RPMI8226 (cell line): ENCODE measurements at regions not wholly inside any gene's neighbourhood (a gene's known extent, or its start where the extent isn't known, plus 50 kb on each side); places are given as distances from the start of the nearest gene placed in this dataset.
"Not testable (repeated sequence)": the region's sequence is repeated elsewhere in the genome, so short reads cannot be mapped to it uniquely, and the experiment has no call there.

ENCODE experiments used
- DNase-seq: peaks from one replicate; pipeline ENCODE4 v3.0.0-alpha.2; 2015

DNA sequence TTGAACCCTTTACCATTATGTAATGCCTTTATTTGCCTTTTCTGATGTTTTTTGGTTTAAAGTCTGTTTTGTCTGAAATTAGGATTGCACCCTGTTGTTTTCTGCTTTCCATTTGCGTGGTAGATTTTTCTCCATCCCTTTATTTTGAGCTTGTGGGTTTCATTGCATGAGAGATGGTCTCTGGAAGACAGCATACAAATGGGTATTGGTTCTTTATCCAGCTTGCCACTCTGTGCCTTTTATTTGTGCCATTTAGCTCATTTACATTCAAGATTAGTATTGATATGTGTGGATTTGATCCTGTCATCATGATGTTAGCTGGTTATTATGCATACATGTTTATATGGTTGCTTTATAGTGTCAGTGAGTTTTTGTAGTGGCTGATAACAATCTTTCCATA, 318.7 kb upstream of the PPP2R3A start:
- DNase-seq = no peak

DNA sequence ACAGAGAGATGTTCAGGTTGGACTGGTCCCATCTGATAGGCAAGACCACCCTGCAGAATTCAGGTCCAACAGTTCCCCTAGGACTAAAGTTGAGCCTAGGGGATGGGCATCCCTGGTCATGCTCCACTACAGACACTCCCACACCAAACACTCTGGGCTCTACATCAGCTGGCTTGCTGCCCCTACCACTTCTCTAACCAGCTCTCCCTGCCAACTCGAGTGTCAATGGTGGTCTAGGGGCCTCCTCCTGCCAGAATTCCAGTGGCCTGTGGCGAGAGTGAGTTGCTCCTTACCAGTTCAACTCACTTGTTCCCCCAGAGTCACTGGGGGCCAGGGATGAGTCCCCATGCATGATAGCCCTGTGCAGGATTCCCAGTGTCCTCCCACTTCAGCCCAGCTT, 316.2 kb upstream of the PPP2R3A start:
- no peak for DNase-seq

DNA sequence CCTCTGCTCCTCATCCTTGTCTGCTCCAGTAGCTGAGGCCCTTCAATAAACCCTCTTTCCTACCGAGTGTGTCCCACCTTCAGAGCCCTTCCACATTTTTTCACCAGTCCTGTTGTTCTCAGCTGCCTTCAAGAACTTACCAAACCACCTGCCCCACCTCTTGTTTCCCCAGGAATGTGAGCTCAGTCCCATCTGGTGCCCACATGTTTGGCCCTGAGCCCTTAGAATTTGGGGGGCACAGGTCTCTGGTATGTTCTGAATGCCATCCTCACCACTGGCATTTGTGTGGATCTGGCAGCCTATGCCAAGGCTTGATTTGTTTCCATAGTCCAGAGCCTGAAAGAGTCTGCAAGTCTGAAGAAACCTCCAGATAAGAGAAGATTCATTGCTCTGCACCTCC, 315.2 kb upstream of the PPP2R3A start:
- DNase-seq = no peak

DNA sequence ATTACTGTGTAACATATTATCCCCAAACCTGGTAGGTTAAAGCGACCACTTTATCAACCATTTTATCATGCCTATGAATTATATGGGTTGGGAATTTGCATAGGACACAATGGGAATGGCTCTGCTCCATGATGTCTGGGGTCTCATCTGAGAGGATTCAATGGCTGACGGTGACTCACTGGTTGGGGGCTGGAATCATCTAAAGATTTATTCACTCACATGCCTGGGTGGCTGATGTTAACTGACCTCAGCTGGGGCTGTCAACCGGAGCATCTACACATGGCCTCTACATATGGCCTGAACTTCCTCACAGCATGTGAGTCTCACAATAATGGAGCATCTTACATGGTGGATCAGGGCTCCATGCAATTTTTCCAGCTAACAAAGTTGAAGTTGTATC, 313.1 kb upstream of the PPP2R3A start:
- DNase-seq = no peak

DNA sequence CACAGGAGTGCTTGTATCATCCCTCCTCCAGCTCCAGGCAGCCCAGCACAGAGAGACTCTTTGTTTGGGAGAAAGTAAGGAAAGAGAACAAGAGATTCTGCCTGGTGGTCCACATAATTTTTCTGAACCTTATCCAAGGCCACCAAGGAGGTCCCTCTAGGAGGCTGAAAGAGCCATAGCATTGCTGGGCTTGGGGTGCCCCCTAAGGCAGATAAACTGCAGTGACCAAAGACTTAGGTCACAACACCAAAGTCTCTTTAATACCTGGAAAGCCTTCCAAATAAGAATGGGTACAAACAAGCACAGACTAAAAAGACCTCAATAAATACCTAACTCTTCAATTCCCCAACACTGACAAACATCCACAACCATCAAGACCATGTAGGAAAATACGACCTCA, 310.2 kb upstream of the PPP2R3A start:
- no peak for DNase-seq

DNA sequence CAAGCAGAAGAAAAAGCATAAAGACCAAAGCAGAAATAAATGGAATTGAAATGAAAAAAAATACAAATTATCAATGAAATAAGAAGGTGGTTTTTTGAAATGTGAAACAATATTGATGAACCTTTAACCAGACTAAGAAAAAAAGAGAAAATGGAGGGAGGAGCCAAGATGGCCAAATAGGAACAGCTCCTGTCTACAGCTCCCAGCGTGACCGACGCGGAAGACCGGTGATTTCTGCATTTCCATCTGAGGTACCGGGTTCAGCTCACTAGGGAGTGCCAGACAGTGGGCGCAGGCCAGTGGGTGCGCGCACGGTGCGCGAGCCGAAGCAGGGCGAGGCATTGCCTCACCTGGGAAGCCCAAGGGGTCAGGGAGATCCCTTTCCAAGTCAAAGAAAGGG, 307.1 kb upstream of the PPP2R3A start:
- DNase-seq = not testable (repeated sequence)

DNA sequence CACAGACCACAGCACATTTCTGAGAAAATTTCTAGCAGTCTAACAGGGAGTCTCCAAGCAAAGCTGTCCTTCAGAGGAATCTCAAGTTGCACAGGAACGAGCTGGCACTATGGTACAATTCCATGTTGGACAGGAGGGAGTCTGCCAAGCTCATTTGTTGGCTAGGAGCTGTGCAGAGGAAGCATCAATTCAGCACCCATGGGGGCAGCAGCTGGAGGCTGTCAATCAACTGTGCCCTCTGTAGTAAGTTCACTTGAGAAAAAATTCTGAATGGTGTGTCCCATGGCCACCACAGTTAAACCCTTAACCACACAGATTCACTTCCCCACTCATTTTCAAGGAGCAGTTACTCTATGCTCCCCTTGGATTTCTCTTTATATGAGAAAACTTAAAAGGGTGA, 298.5 kb upstream of the PPP2R3A start:
- no peak for DNase-seq

DNA sequence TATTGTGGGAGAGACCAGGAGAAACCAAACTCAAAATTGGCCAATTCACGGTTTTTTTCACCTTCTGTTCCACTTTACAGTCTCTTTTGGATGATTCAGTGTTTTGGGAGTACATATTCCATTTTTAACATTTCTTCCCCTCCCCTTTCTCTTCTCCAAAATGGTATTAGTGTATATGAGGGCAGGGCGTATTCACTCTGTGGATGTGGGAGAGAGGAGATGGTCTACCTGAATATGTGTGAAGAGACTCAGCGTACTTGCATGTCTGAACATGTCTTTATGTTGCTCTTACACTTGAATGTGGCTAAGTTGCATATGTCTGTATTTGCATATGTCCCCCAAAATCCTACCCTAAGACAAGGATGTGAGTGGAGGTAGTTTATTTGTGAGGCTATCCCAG, 291.0 kb upstream of the PPP2R3A start:
- no peak for DNase-seq

DNA sequence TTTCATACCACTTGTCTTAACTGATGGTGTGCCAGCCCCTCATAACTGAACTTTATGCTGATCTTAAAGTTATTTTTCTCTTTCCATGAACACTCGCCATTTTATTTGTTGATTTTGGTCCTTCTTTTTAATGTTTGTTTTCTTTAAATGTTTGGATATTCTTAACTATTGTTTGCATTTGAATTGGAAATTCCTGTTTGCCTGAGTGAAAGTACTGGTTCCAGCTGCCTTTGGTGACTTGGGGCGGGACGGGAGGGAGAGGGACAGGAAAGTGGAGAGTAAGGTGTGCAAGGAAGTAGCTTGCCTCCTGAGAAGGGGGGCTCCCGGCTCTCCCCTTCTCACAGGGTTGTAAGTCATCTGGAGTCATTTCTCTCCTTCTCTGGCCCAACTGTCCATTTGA, 287.1 kb upstream of the PPP2R3A start:
- no peak for DNase-seq

DNA sequence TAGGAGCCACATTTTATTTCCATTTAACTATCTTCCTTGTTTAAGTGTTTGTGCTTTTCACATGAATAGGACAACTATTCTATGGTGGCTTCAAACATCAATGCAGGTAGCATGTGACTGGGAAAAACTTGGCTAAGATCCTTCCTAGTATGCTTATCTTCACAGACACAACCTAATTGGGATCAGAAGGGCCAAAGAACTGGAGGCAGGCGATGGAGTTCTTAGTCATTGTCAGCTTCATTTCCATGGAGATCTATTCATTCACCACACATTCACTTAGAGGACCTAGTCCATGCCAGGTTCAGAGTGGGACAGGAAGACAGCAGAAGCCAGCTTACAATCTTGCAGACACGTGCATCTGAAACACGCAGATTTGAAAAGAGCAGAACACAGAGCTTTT, 277.5 kb upstream of the PPP2R3A start:
- DNase-seq = no peak

DNA sequence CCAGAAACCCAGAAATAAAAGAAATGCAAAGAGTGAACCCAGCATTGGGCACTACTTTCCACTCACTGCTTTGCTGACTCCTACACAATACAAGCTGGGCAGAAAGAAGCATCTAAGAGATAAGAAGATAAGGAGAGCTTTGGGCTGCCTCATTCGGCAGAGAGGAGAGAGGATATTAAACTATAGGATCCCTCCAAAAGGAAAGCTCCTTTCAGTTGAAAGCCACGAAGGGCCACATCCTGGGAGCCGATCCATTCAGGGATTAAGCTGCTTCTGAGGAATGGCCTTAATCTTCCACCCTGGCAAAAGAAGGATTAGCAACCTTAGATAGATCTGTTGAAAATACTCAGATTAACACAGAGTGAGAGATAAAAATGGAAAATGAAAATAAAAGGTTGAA, 274.9 kb upstream of the PPP2R3A start:
- DNase-seq = no peak

DNA sequence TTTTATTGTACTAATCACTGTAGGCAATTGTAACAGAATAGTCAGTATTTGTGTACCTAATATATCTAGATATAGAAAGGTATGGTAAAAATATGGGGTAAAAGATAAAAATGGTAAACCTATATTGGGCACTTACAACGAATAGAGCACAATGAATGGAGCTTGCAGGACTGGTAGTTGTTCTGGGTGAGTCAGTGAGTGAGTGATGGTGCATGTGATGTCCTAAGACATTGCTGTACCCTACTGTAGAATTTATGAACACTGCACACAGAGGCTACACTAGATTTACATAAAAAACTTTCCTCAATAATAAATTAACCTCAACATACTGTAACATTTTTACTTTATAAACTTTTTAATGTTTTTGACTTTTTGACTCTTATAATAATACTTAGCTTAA, 274.3 kb upstream of the PPP2R3A start:
- DNase-seq = no peak

DNA sequence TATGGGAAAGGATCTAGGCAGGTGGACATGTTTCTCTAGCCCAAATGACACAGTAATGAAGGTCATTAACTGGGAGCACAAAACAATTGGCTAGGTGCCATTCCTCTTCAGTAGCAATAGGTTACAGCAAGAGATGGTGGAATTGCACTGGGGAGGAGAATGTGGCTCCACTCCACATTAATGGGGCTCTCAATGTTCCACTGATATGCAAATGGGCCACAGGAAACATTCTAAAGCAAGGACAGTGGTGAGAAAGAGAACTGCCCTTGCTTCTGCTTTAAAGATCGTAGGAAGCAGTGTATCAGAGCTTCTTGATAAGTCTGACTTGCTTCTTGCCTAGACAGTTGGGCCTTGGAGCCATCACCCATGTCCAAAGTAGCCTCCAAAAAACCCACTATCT, 271.4 kb upstream of the PPP2R3A start:
- no peak for DNase-seq

DNA sequence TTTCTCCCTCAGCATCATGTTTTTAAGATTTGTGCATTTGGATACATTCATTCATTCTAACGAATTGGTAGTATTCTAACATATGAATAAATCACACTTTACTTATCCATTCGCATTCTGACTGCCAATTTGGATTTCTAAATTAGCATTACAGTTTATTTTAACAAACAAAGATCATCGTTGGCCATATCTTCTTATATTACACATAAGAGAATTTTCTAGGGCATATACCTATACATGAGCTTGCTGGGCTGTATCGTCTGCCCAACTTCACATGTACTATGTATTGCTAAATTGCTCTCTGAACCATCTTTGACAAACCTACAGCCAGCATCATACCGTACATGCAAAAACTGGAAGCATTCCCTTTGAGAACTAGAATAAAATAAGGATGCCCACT, 265.8 kb upstream of the PPP2R3A start:
- DNase-seq = no peak

DNA sequence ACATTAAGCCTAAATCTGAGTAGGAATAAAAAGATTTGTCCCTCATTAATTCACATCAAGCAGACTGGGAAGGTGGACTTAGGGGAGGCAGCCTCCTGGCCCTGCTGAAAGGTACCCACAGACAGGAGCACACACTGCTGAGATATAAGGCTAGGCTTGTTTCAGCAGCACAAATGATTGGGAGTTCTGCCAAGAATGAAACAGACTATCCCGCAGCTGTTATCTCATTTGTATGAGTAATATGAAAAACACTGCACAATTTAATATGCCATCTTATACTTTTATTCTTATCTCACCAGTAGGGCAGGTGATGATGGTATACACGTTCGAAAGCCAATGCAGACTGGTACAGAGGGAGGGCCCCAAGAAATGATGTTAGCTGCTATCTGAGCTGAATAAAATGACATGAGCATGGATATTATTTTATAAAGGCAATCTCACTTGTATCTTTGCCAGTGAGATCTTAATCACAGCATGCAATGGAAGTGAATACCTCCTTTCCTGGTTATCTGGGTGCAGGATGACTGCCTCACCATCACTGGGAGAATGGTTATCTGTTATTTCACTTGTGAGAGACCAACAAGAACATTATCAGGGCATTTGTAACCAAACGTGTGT, 258.7 kb upstream of the PPP2R3A start:
- no peak for DNase-seq

DNA sequence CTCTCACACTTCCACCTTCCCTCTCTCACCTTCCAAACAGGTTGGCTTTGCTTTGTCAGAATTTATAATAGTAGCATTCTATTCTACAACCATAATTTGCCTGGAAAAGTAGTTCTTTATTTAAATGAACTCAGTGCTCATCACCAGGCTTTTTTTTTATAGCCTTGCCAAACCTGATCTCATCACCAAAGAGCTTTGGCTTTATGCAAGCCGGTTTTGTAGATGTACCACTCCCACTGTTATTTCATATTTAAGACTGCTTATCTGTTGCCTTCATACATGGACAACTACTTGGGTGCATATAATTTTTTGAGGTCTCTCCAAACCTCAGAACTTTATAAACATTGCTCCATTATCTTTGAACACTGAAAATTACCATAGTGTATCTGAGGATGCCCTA, 246.1 kb upstream of the PPP2R3A start:
- no peak for DNase-seq

DNA sequence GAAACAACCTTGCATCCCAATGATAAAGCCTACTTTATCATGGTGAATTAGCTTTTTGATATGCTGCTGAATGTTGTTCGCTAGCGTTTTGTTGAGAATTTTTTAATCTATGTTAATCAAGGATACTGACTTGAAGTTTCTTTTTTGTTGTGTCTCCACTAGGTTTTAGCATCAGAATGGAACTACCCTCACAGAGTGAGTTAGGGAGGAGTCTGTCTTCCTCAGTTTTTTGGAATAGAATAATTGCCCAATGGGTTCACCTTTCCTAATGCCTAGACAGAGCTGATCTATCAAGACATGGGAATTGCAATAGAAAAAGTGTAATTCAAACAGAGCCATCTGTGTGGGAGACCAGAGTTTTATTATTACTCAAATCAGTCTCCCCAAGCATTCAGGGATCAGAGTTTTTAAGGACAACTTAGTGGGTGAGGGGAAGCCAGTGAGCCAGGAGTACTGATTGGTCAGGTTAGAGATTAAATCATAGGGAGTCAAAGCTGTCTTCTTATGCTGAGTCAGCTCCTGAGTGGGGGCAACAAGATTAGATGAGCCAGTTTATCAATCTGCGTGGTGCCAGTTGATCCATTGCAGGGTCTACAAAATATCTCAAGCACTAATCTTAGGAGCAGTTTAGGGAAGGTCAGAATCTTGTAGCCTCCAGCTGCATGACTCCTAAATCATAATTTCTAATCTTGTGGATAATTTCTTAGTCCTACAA, 237.4 kb upstream of the PPP2R3A start:
- no peak for DNase-seq

DNA sequence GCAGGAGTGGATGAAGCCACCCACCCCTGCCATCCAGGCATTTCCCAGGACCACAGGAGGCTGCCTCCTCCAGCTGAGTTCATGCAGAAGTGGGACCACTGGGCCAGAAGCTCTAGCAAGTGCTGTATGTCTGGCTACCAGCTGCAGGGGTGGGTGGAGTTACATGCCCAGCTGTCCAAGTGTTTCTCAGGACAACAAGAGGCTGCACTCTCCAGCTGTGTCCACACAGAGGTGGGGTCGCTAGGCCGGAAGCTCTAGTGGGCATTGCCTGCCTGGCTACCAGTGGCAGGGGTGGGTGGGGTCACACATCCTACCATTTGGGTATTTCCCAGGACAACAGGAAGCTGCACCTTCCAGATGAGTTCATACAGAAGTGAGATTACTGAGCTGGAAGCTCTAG, 234.0 kb upstream of the PPP2R3A start:
- DNase-seq = no peak

DNA sequence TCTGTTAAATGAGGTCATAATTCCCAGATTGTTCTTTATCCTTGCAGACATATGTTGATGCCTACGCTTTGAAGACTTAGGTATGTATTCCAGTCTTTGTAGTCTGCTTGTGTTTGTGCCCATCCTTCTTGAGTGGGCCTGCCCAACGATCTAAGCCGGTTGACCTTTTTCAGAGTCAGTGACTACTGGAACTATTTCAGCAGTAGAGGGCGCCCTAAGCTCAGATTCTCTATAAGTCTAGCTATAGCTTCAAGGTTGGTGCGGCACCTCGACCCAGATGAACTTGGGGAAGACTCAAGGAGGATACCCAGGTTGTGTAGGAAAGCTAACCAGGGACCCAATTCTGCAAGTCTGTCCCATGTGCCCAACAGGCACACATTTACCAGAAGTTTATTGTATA, 228.8 kb upstream of the PPP2R3A start:
- peak; percentile 52 for DNase-seq

DNA sequence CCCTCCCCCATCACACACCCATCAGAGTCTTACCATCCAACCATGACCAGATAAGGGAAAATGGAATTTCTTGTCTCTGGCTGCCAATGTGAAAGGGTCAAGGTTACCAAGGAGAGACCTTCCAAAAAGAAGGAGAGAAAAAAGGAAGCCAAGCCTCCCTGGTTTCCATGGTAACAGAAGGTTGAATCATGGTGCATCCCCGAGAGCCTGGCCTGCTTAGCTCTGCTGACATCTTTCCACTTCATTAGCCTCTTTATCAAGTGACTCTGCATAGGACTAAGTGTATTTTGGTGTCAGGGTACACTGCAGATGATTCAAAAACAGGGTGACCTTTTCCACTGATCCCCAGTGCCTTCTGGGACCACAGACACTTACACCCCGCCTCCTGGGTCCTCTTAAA, 225.7 kb upstream of the PPP2R3A start:
- no peak for DNase-seq

DNA sequence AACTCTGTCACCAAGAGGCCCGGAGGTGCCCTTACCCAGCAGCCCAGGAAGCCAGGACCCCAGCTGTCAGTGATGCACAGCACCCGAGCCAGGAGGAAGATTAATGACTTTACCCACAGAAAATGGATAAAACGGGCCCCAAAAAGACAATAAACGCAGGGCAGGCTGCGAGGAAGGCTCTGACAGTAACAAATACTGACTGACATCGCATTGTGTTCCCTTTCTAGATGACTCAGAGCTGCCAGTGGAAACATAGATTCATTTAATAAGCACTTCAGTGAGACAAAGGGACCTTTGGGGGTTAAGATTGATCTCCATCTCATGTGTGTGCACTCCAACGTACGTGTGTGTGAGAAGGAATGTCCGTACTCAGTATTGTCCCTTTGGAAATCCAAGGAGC, 225.3 kb upstream of the PPP2R3A start:
- DNase-seq = no peak

DNA sequence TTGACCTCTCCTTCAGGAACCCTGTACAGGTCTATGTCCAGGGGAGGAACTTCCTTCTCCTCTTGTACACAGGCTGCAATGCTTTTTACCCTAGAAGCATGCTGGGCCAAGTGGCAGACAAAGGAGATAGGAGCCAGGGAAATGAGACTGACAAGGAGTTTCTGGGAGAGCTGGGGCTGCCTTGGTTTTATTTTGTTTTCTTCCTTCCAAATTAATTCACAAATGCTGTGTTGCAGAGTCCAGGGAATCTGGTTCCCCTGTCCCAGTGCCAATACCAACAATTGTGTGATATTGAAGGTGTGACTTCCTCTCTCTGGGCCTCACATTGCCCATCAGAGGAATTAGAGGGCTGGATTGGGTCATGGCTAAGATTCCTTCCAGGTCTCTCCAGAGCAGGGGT, 224.8 kb upstream of the PPP2R3A start:
- no peak for DNase-seq

DNA sequence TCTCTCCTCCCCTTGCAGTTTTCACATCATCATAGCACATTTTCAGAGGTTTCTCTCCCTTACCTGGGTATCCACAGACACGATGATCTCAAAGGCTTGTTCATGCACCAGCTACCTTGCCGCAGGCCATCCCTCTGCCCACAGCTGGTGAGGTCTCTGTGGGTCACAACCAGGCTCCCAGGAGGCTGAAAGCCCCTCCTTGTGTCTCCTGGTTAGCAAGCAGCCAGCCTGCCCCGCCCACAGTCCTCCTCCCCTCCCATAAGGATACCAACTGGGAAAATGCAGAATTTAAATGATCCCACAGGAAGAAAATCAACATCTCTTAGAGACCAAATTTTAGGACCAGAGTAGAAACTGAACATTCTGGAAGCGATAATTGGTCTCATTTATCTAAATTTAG, 213.5 kb upstream of the PPP2R3A start:
- DNase-seq = no peak

DNA sequence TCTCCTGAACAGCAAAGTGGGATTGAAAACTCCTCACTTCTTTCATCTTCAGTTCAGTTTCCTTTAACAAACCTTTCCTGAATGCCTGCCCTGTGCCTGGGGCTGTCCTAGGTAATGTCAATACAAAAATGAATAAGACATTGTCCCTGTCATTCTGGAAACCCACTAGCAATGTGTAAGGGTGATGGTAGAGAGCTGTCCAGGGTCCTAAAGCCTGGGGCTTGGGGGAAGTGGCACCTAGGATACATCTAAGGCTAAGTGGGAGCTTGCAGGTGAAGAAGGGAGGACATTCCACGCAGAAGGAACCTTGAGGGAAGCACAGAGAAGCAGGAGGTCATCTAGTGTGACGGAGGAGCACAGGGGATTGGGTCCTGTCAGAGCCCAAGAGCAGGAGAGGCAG, 212.7 kb upstream of the PPP2R3A start:
- DNase-seq = no peak

DNA sequence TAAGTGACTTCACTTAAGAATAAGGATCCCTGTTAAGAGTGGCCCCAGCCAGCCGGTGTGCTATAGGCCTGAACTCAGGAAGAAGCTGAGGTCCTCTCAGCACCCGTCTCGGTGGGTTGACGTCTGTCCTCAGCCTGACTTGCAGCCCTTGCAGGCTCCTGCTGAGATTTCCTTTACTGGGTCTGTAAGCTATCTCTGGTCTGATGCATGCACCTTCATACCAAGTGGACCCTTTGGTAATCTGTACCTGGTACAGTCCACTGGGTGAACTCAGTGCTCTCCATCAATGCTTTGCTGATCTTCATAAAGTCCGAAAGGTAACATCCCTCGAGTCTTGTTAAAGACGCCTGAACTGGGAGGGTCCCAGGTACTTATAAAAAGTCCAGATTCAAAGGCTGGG, 212.0 kb upstream of the PPP2R3A start:
- no peak for DNase-seq
